ENCODE measurements at regions not wholly inside any gene's neighbourhood (a gene's known extent, or its start where the extent isn't known, plus 50 kb on each side); places are given as distances from the start of the nearest gene placed in this dataset.

- no peak for TF ChIP-seq CTCF (conservative IDR thresholded peaks at IDR 0.05; ENCODE audit: low read depth, low read length)
- no peak overlapping the region for H3K4me3 ChIP-seq (ENCODE audit: low read depth, low read length)
- peak; percentile 97 for DNase-seq (ENCODE audit: low read depth)
Observed at GRCh38 chr11:32259641-32260081, 168.8 kb downstream of the RCN1 start.

- no peak for DNase-seq (ENCODE audit: low read depth)
- TF ChIP-seq CTCF (conservative IDR thresholded peaks at IDR 0.05; ENCODE audit: low read depth, low read length) = no peak
- H3K4me3 ChIP-seq (ENCODE audit: low read depth, low read length) = no peak overlapping the region
Observed at GRCh38 chr11:32262367-32262766, 171.5 kb downstream of the RCN1 start.

GRCh38 chr11:32265911-32266310, 169.4 kb downstream of the WT1 start:
- TF ChIP-seq CTCF (conservative IDR thresholded peaks at IDR 0.05; ENCODE audit: low read depth, low read length) = no peak
- H3K4me3 ChIP-seq (ENCODE audit: low read depth, low read length) = no peak overlapping the region
- DNase-seq (ENCODE audit: low read depth) = no peak

DNA sequence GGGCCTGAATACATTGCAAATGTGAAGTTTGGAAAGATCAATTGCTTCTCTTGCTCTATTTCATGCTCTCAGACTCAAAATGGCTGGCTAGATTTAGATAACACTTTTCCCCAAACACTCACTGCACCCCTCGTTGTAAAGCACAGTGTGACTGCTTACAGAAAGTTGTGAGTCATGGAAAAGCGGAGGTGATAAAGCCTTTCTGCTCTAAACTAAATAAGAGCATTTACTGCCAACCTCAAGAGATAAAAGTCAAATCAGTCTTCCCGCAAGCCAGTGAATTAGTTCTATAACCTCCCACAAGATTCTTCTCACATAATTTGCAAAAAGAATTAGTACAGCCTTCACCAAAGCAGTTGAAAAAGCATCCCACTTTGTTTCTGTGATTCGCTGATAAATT, 168.7 kb downstream of the WT1 start:
- H3K4me3 ChIP-seq (ENCODE audit: low read depth, low read length) = no peak overlapping the region
- TF ChIP-seq CTCF (conservative IDR thresholded peaks at IDR 0.05; ENCODE audit: low read depth, low read length) = no peak
- no peak for DNase-seq (ENCODE audit: low read depth)

- no peak overlapping the region for H3K4me3 ChIP-seq (ENCODE audit: low read depth, low read length)
- DNase-seq (ENCODE audit: low read depth) = no peak
- no peak for TF ChIP-seq CTCF (conservative IDR thresholded peaks at IDR 0.05; ENCODE audit: low read depth, low read length)
Observed at GRCh38 chr11:32267679-32268187, 167.6 kb downstream of the WT1 start.

DNA sequence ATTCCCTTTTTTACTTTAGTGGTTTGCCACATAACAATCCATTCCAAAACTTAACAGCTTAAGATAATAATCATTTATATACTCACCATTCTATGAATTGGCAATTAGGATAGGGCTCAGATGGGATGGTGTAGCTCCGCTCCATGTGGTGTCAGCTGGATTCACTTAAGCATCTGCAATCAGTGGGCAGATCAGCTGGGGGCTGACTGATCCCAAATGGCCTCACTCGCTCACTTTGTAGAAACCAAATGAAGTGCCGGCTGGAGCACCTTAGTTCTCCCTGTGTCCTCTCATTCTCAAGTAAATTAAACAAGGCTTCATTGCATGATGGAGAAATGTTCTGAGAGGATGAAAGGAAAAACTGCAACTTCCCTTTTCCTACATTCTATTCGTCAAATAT, 161.4 kb downstream of the WT1 start:
- TF ChIP-seq CTCF (conservative IDR thresholded peaks at IDR 0.05; ENCODE audit: low read depth, low read length) = no peak
- no peak for DNase-seq (ENCODE audit: low read depth)
- no peak overlapping the region for H3K4me3 ChIP-seq (ENCODE audit: low read depth, low read length)

DNA sequence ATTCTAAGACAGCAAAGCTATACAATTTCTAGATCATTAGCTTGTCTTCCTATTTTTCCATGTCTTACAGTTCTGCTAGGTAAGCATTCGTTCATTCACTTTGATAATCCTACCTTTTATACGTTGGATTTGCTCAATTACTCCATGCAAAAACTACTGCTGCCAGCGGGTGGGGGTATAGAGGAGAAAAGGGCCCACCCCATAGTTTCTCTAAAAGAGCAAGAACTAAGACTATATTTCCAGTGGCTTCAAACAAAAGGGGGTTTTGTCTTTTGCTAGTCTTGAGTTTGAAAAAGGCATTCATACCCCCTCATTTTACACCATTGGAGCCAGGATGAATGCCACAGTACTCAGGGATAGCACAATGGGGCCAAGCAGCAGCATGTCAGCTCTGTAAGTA, 155.7 kb downstream of the WT1 start:
- peak; percentile 6 for DNase-seq (ENCODE audit: low read depth)
- peak; percentile 42 for TF ChIP-seq CTCF (conservative IDR thresholded peaks at IDR 0.05; ENCODE audit: low read depth, low read length)
- no peak overlapping the region for H3K4me3 ChIP-seq (ENCODE audit: low read depth, low read length)

All from choroid plexus epithelial cell (primary cell).